K562 (cell line): ENCODE measurements at regions not wholly inside any gene's neighbourhood (a gene's known extent, or its start where the extent isn't known, plus 50 kb on each side); places are given as distances from the start of the nearest gene placed in this dataset.
A peak's percentile ranks its signal among the peaks of the same experiment; 100 is the strongest.

Source experiments
- ATAC-seq: fragments of 200-7000 bp; cut with Tn5 transposase; 3 replicates; pipeline ENCODE4 v1.9.1; 2020; ENCODE audit warnings: moderate library complexity
- BruUV-seq: library from RNA; stranded (reverse); fragments of 400-500 nt; replicated peaks from 2 replicates; lab custom pipeline; 2021; lab: Mats Ljungman, UMichigan
- CTCF ChIA-PET: fragments of 300-600 bp; formaldehyde crosslinking; extraction: SDS; loops from one replicate; lab custom pipeline; 2021; ENCODE audit warnings: low intra/inter-chr PET ratio; lab: Yijun Ruan, JAX
- POLR2A ChIA-PET: fragments of 300-600, 350-650 bp; sonication (Branson Sonifier 250); formaldehyde crosslinking; extraction: SDS; loops from one replicate; lab custom pipeline; 2021; ENCODE audit warnings: antibody characterized with exemption, inconsistent platforms; lab: Yijun Ruan, JAX
- DNase-seq, 4 experiments: peaks; one replicate each; pipeline versions ENCODE4 v3.0.0 to v3.0.0-alpha.2; 2011 to 2018; ENCODE audit warnings: low spot score in 3 of 4, mixed read lengths in 3 of 4; ENCODE audit errors: extremely low read depth in 1 of 4
- FAIRE-seq: peaks from 2 replicates; lab custom pipeline; 2011; peaks lifted over from hg19 to GRCh38; lab: Jason Lieb, UNC
- H2AFZ ChIP-seq: 2 replicates; pipeline ENCODE4 v1.6.0; 2011; ENCODE audit warnings: low read depth, low read length, control low read depth, inconsistent platforms
- H3K27ac ChIP-seq: fragments of 200-600 bp; 3 replicates; pipeline ENCODE4 v1.8.0; 2011; ENCODE audit warnings: low read depth, mild to moderate bottlenecking, control low read depth, inconsistent platforms, low read length, moderate library complexity, mixed read lengths; ENCODE audit errors: extremely low read depth
- H3K27me3 ChIP-seq, 2 experiments: fragments of 300-600 bp in 1 of 2; 2 replicates in 1 of 2; 3 replicates in 1 of 2; pipeline versions ENCODE4 v1.6.0 to v1.8.0; 2011; ENCODE audit warnings: inconsistent platforms in 2 of 2, low read length in 2 of 2, mild to moderate bottlenecking in 1 of 2, mixed read lengths in 1 of 2, moderate library complexity in 1 of 2; ENCODE audit not compliant: control insufficient read depth in 2 of 2, insufficient read depth in 2 of 2
- H3K36me3 ChIP-seq: fragments of 300-600 bp; 3 replicates; pipeline ENCODE4 v1.8.0; 2011; ENCODE audit warnings: mild to moderate bottlenecking, low read length, inconsistent platforms; ENCODE audit not compliant: control insufficient read depth, insufficient read depth
- H3K4me1 ChIP-seq, 2 experiments: fragments of 200-600 bp in 1 of 2; replicated peaks in 1 of 2; 2 replicates in 1 of 2; 3 replicates in 1 of 2; pipeline versions ENCODE4 v1.5.1 to v1.8.0; 2011; ENCODE audit warnings: inconsistent platforms in 2 of 2, low read length in 2 of 2, mild to moderate bottlenecking in 1 of 2, mixed read lengths in 1 of 2, moderate library complexity in 1 of 2; ENCODE audit not compliant: control insufficient read depth in 2 of 2, insufficient read depth in 2 of 2
- H3K4me2 ChIP-seq: 2 replicates; pipeline ENCODE4 v1.6.1; 2011; ENCODE audit warnings: low read length, control low read depth, inconsistent platforms, mixed read lengths; ENCODE audit not compliant: insufficient read depth
- H3K4me3 ChIP-seq: fragments of 200-600 bp; sonication (generic), shearing (Covaris generic); 2 replicates; pipeline ENCODE4 v1.5.1; 2016; ENCODE audit warnings: control low read depth, inconsistent platforms
- H3K79me2 ChIP-seq: fragments of 200-600 bp; 3 replicates; pipeline ENCODE4 v1.8.0; 2011; ENCODE audit warnings: low read length, inconsistent platforms; ENCODE audit not compliant: control insufficient read depth, insufficient read depth
- H3K9ac ChIP-seq, 2 experiments: 2 replicates each; pipeline versions ENCODE4 v1.6.0 to v1.6.1; 2011; ENCODE audit warnings: low read depth in 2 of 2, low read length in 2 of 2, control low read depth in 1 of 2, inconsistent platforms in 1 of 2, mild to moderate bottlenecking in 1 of 2, mixed read lengths in 1 of 2; ENCODE audit not compliant: insufficient read depth in 1 of 2
- H3K9me1 ChIP-seq: one replicate; pipeline ENCODE4 v1.6.0; 2011; ENCODE audit warnings: inconsistent platforms, mild to moderate bottlenecking, low read length, moderate library complexity; ENCODE audit not compliant: control insufficient read depth, insufficient read depth
- H3K9me3 ChIP-seq: replicated peaks from 2 replicates; pipeline ENCODE4 v1.5.1; 2011; ENCODE audit warnings: low read depth, low read length, inconsistent platforms; ENCODE audit not compliant: control insufficient read depth, insufficient read depth
- H4K20me1 ChIP-seq: replicated peaks from 2 replicates; pipeline ENCODE4 v1.6.1; 2011; ENCODE audit warnings: low read length, inconsistent platforms, mixed read lengths; ENCODE audit not compliant: control insufficient read depth, insufficient read depth
- CHCHD3 ChIP-seq: fragments of 250-450 bp; sonication (Bioruptor Pico); IDR thresholded peaks from 2 replicates; pipeline ENCODE4 v2.1.2; 2022; ENCODE audit warnings: mild to moderate bottlenecking
- CTCF ChIP-seq, 3 experiments: IDR thresholded peaks in 2 of 3; conservative IDR thresholded peaks in 1 of 3; 2 replicates each; pipeline ENCODE4 v1.5.1; 2011 to 2012; ENCODE audit warnings: low read length in 3 of 3, mild to moderate bottlenecking in 3 of 3, control low read depth in 2 of 3, improper control_type of control experiment in 1 of 3, inconsistent platforms in 1 of 3, low read depth in 1 of 3, mixed read lengths in 1 of 3, moderate library complexity in 1 of 3; ENCODE audit not compliant: insufficient read depth in 2 of 3
- FOXK2 ChIP-seq, 2 experiments: fragments of 450-650 bp; IDR thresholded peaks in 1 of 2; conservative IDR thresholded peaks in 1 of 2; 2 replicates each; pipeline ENCODE4 v1.6.1; 2016; ENCODE audit warnings: low read depth in 2 of 2, mild to moderate bottlenecking in 1 of 2
- PBX2 ChIP-seq, 2 experiments: IDR thresholded peaks in 1 of 2; conservative IDR thresholded peaks in 1 of 2; 2 replicates each; pipeline ENCODE4 v1.6.1; 2016; ENCODE audit warnings: low read depth in 2 of 2, mild to moderate bottlenecking in 1 of 2, missing compliant biosample characterization in 1 of 2, missing genetic modification characterization in 1 of 2, moderate library complexity in 1 of 2
- PKNOX1 ChIP-seq: fragments of 450-650 bp; IDR thresholded peaks from 2 replicates; pipeline ENCODE4 v1.6.1; 2016
- PTBP1 ChIP-seq: fragments of 200-400 bp; formaldehyde crosslinking; IDR thresholded peaks from 2 replicates; pipeline ENCODE4 v1.6.1; 2017; ENCODE audit warnings: low read depth, low read length
- RAD21 ChIP-seq, 2 experiments: fragments of 250-450 bp in 1 of 2; fragments of 450-650 bp in 1 of 2; sonication (Bioruptor Pico) in 1 of 2; formaldehyde crosslinking in 1 of 2; IDR thresholded peaks in 1 of 2; conservative IDR thresholded peaks in 1 of 2; 2 replicates each; pipeline versions ENCODE4 v1.4.0 to v1.8.0; 2020 to 2022; ENCODE audit warnings: mild to moderate bottlenecking in 2 of 2, moderate library complexity in 1 of 2
- SMC3 ChIP-seq: conservative IDR thresholded peaks from 2 replicates; pipeline ENCODE4 v1.6.1; 2011; ENCODE audit warnings: low read depth, low read length, improper control_type of control experiment; ENCODE audit not compliant: insufficient read depth
- STAT6 ChIP-seq: sonication (generic); formaldehyde crosslinking; IDR thresholded peaks from 2 replicates; pipeline ENCODE4 v1.8.1; 2023; ENCODE audit warnings: mild to moderate bottlenecking, missing genetic modification reagents
- XRCC4 ChIP-seq: IDR thresholded peaks from one replicate; pipeline ENCODE4 v1.6.1; 2011; ENCODE audit not compliant: insufficient read depth, insufficient read length; ENCODE audit errors: extremely low read depth
- YY1 ChIP-seq, 3 experiments: IDR thresholded peaks; 2 replicates each; pipeline ENCODE4 v1.6.1; 2011; ENCODE audit warnings: low read length in 2 of 3, mild to moderate bottlenecking in 2 of 3, moderate library complexity in 2 of 3, borderline replicate concordance in 1 of 3, control low read depth in 1 of 3, low read depth in 1 of 3; ENCODE audit not compliant: insufficient read depth in 3 of 3, insufficient replicate concordance in 2 of 3, control insufficient read depth in 1 of 3, insufficient read length in 1 of 3; ENCODE audit errors: extremely low read depth in 1 of 3
- WGBS: fragments of 100-300 bp; shearing (Covaris generic); methylation state at CpG from one replicate; pipeline ENCODE4 v1.1.6; 2016; ENCODE audit warnings: low coverage, mixed read lengths; ENCODE audit not compliant: insufficient coverage; ENCODE audit errors: missing lambda C conversion rate; 5-methylcytosine and 5-hydroxymethylcytosine counted together
- in situ Hi-C: fragments of 300-500 bp; cut with MboI; formaldehyde crosslinking; loops from 4 replicates; pipeline ENCODE4 v1.15.0; 2018; ENCODE audit warnings: inconsistent platforms, mixed read lengths
- intact Hi-C: fragments of 100-400 bp; cut with micrococcal nuclease; formaldehyde crosslinking; loops from 2 replicates; pipeline ENCODE4 v1.14.2; 2022

- peak; percentile 26 to 38 (median 29) for DNase-seq
- Histone ChIP-seq H3K9me1 (no peaks in the 10 kb centered on the region), H3K4me1 (no peaks in the 10 kb centered on the region; a peak in 1 of 5 replicates), H3K9ac (no peak overlapping the region), H3K27me3 (no peaks in the 10 kb centered on the region), H2AFZ (no peak overlapping the region), H3K4me2 (no peak overlapping the region), H3K36me3 (no peaks in the 10 kb centered on the region), H3K9me3 (no peaks in the 10 kb centered on the region), H3K79me2 (no peaks in the 10 kb centered on the region), H4K20me1 (no peaks in the 10 kb centered on the region), H3K4me3 (no peak overlapping the region), H3K27ac (no peak overlapping the region)
- no TSS peak for BruUV-seq
- peak; percentile 93 for ATAC-seq
- TF ChIP-seq SMC3 (peak; percentile 44; the same call in 1 of the 2 replicates), CHCHD3 (CRISPR knock-in tag) (no peak), RAD21 (CRISPR knock-in tag; conservative IDR thresholded peaks at IDR 0.05 in 1 of 2, IDR thresholded peaks at IDR 0.05 in 1 of 2) (peak; percentile 57 to 61), STAT6 (CRISPR knock-in tag) (no peak), PKNOX1 (0 out of 2 replicates have a peak, but pooled peaks have one; percentile 13), PBX2 (CRISPR knock-in tag; IDR thresholded peaks at IDR 0.05; ENCODE audit: low read depth) (no peak), PBX2 (tag; conservative IDR thresholded peaks at IDR 0.05; ENCODE audit: low read depth) (no peak), CTCF (IDR thresholded peaks at IDR 0.05 in 2 of 3, conservative IDR thresholded peaks at IDR 0.05 in 1 of 3; ENCODE audit: insufficient read depth in 2 of 3, low read depth in 1 of 3, low read length in 3 of 3) (peak; percentile 51 to 68 (median 59); a peak in 5 of 6 replicates), XRCC4 (no peak), FOXK2 (conservative IDR thresholded peaks at IDR 0.05 in 1 of 2, IDR thresholded peaks at IDR 0.05 in 1 of 2; ENCODE audit: low read depth in 2 of 2) (no peak), PTBP1 (no peak), YY1 (IDR thresholded peaks at IDR 0.05; ENCODE audit: borderline replicate concordance in 1 of 3, control insufficient read depth in 1 of 3, extremely low read depth in 1 of 3, insufficient read depth in 3 of 3, insufficient read length in 1 of 3, insufficient replicate concordance in 2 of 3, low read depth in 1 of 3, low read length in 2 of 3) (peak in 1 of 3 experiments; percentile 37)
- peak; percentile 59 for FAIRE-seq
- POLR2A ChIA-PET: interaction anchor here (0.7 to 1.2 kb wide), 2 partner anchors 18 to 445 kb away, joined by 4 to 6 read pairs; no protein-coding TSS in a partner anchor
- in situ Hi-C loops: no loop called here
- CTCF ChIA-PET: no interaction called here
- WGBS: 5% methylated on average over 9 of the region's 9 CpGs
- intact Hi-C loops: loop anchor here (2.0 to 5.0 kb wide), 2 partner anchors 44 to 1487 kb away; no protein-coding TSS in a partner anchor
Observed at GRCh38 chr13:33678084-33678483, 139.9 kb upstream of the RFC3 start.
